Fibroblast of villous mesenchyme (primary cell): ENCODE measurements at regions not wholly inside any gene's neighbourhood (a gene's known extent, or its start where the extent isn't known, plus 50 kb on each side); places are given as distances from the start of the nearest gene placed in this dataset.

ENCODE experiments used
- DNase-seq: peaks from one replicate; pipeline ENCODE4 v3.0.0-alpha.2; 2010; ENCODE audit warnings: low read depth
- H3K4me3 ChIP-seq: 2 replicates; pipeline ENCODE4 v1.5.1; 2011; ENCODE audit warnings: low read depth, mild to moderate bottlenecking, low read length
- CTCF ChIP-seq: IDR thresholded peaks from 2 replicates; pipeline ENCODE4 v1.5.1; 2012; ENCODE audit warnings: low read depth, mild to moderate bottlenecking, low read length; ENCODE audit not compliant: insufficient read depth

- no peak for TF ChIP-seq CTCF
- no peak overlapping the region for H3K4me3 ChIP-seq
- no peak for DNase-seq
Measured at GRCh38 chr9:99677281-99677680, 144.4 kb upstream of the NR4A3 start.

- no peak for TF ChIP-seq CTCF
- no peak for DNase-seq
- no peak overlapping the region for H3K4me3 ChIP-seq
Measured at GRCh38 chr9:99678566-99678965, 143.1 kb upstream of the NR4A3 start.

GRCh38 chr9:99680191-99680590, 141.5 kb upstream of the NR4A3 start:
- H3K4me3 ChIP-seq = no peak overlapping the region
- no peak for TF ChIP-seq CTCF
- DNase-seq = peak; percentile 3

- DNase-seq = no peak
- no peak for TF ChIP-seq CTCF
- no peak overlapping the region for H3K4me3 ChIP-seq
Measured at GRCh38 chr9:99681113-99681512, 140.6 kb upstream of the NR4A3 start.

GRCh38 chr9:99682378-99682777, 139.3 kb upstream of the NR4A3 start:
- no peak for DNase-seq
- TF ChIP-seq CTCF = no peak
- H3K4me3 ChIP-seq = no peak overlapping the region

- no peak overlapping the region for H3K4me3 ChIP-seq
- no peak for TF ChIP-seq CTCF
- DNase-seq = no peak
Measured at GRCh38 chr9:99682870-99683269, 138.8 kb upstream of the NR4A3 start.

- no peak for TF ChIP-seq CTCF
- H3K4me3 ChIP-seq = no peak overlapping the region
- no peak for DNase-seq
Measured at GRCh38 chr9:99690573-99690972, 131.1 kb upstream of the NR4A3 start.
